Progenitor cell of endocrine pancreas (in vitro differentiated cells): ENCODE measurements at regions not wholly inside any gene's neighbourhood (a gene's known extent, or its start where the extent isn't known, plus 50 kb on each side); places are given as distances from the start of the nearest gene placed in this dataset.
A peak's percentile ranks its signal among the peaks of the same experiment; 100 is the strongest.

Experiments
- DNase-seq: peaks from one replicate; pipeline ENCODE4 v3.0.0; 2021; ENCODE audit warnings: low spot score; ENCODE audit not compliant: unreplicated experiment
- H3K27ac Mint-ChIP-seq: 2 replicates; pipeline ENCODE4 v1.8.0; 2021; ENCODE audit warnings: mild to moderate bottlenecking, moderate library complexity, mixed read lengths
- H3K27me3 Mint-ChIP-seq: 2 replicates; pipeline ENCODE4 v1.8.0; 2021; ENCODE audit warnings: mixed read lengths
- H3K36me3 Mint-ChIP-seq: 2 replicates; pipeline ENCODE4 v1.8.0; 2022; ENCODE audit warnings: mixed read lengths; ENCODE audit not compliant: insufficient read depth
- H3K4me1 Mint-ChIP-seq: 2 replicates; pipeline ENCODE4 v1.8.0; 2021; ENCODE audit warnings: low read depth, mixed read lengths
- H3K4me3 Mint-ChIP-seq: 2 replicates; pipeline ENCODE4 v1.8.0; 2021; ENCODE audit warnings: low read depth, mild to moderate bottlenecking, moderate library complexity, mixed read lengths
- H3K9me3 Mint-ChIP-seq: 2 replicates; pipeline ENCODE4 v1.8.0; 2021; ENCODE audit warnings: low read depth, mixed read lengths
- CTCF ChIP-seq: fragments of 200-600 bp; sonication (generic); IDR thresholded peaks from one replicate; pipeline ENCODE4 v1.5.0; 2021; ENCODE audit warnings: antibody characterized with exemption, mild to moderate bottlenecking; ENCODE audit not compliant: unreplicated experiment

DNA sequence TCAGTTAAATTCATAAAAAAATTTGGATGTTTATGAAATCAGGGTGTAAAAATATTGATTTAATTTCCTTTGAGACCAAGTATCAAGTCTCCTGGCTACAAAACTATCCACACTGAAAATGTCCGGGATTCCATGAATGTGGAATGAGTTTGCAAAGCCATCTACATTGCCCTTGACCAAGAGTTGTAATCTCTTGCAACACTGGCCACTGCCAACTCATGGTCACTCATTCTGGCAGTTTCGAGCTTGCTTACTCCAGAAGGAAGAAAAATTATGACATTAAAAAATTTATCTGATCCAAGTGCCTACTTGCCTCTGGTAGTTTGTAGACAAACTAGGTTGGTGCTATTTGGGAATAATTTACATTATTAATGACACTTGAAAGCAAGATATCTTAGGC, 84.2 kb downstream of the NPY start:
- Mint-ChIP-seq H3K9me3 (no peaks in the 10 kb centered on the region), H3K36me3 (no peaks in the 10 kb centered on the region), H3K27me3 (no peaks in the 10 kb centered on the region), H3K27ac (no peak overlapping the region), H3K4me3 (no peak overlapping the region), H3K4me1 (peaks cover 10% of the 10 kb centered on the region)
- DNase-seq, result no peak
- TF ChIP-seq CTCF, result no peak

DNA sequence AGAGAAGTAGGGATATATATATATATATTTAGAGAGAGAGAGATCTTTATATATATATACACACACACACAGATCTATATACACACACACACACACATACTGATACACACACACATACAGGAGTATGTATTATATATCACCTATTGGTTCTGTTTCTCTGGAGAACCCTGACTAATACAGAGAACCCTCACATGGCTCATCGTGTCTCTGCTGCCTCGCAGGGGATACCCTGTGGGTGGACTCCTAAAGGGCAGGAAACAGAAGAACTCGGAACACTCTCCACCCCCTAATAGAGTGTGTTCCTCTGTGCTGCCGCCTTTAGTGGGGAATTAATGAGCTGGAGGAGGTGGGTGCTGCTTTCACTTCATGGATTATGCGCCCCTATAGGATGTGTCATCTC, 86.6 kb downstream of the NPY start:
- H3K4me3 Mint-ChIP-seq, result no peak overlapping the region
- no peak overlapping the region for H3K27ac Mint-ChIP-seq
- no peak for TF ChIP-seq CTCF
- DNase-seq, result no peak
- no peaks in the 10 kb centered on the region for H3K36me3 Mint-ChIP-seq
- H3K27me3 Mint-ChIP-seq, result no peaks in the 10 kb centered on the region
- H3K4me1 Mint-ChIP-seq, result peaks cover 19% of the 10 kb centered on the region
- no peaks in the 10 kb centered on the region for H3K9me3 Mint-ChIP-seq

GRCh38 chr7:24372961-24373955, 89.3 kb downstream of the NPY start:
- H3K4me1 Mint-ChIP-seq, result peaks cover 18% of the 10 kb centered on the region
- H3K27ac Mint-ChIP-seq, result no peak overlapping the region
- H3K9me3 Mint-ChIP-seq, result no peaks in the 10 kb centered on the region
- H3K27me3 Mint-ChIP-seq, result no peaks in the 10 kb centered on the region
- no peak for TF ChIP-seq CTCF
- no peak for DNase-seq
- no peaks in the 10 kb centered on the region for H3K36me3 Mint-ChIP-seq
- no peak overlapping the region for H3K4me3 Mint-ChIP-seq

DNA sequence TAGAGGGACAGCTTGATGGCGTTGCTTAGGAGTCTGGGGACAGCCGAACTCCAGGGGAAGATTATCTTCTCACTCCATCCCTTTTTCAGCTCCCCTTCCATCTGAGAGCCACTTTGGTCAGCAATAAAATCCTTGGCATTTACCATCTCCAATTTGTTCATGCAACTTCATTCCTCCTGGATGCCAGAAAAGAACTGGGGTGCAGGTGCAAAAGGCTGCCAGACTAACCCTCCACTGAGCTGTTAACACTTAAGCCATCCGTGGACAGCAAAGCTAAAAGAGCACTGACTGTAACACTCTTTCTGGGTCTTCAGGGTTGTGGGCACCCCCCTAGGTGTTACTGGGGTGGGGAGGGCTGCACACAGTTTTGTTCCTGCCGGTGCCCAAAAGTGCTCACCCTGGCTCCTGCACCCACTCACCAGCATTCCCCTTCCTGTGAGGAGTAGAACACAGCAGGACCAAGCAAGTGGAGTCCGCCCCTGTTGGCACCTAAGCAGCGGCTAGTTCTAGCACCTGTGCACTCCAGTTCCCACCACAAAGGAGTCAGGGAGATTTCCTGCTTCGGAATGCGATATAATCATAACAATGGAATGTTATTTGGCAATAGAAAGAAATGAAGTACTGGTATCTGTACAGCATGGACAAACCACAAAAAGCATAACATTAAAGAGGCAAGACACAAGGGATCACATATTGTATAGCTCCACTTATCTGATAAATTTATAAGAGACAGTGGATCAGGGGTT, 95.1 kb downstream of the NPY start:
- Mint-ChIP-seq H3K9me3 (peaks cover 2% of the 10 kb centered on the region), H3K27me3 (no peaks in the 10 kb centered on the region), H3K4me3 (no peak overlapping the region), H3K36me3 (no peaks in the 10 kb centered on the region), H3K27ac (no peak overlapping the region), H3K4me1 (peaks cover 12% of the 10 kb centered on the region)
- no peak for TF ChIP-seq CTCF
- DNase-seq, result no peak

DNA sequence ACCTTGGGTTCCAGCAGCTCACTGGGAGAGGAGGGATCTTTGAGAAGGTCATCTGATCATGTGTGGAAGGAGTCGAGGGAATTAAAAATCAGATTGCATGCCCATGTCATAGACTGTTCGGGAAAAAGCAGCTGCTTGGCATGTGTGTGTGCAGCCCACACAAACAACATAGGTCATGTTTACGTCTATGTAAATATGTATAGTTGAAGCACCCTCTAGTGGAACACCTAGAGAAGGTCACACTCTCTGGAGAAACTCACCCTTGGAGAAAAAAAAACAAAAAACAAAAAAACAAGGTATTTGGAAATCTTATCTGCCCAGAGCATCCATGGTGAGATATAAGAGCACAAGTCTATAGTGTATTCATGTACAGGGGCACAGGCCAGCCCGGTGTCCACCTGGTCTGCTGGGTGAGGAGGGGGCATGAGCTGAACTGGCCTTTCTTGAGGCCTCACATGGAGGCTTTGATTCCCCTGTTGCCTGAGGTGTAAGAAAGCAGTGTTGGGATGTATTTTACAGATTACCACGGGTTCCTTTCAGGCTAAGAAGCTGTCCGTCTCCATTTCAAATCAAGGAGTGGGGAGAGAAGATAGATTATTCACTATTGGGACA, 98.0 kb downstream of the NPY start:
- peak; percentile 65 for TF ChIP-seq CTCF
- Mint-ChIP-seq H3K27me3 (peaks cover 3% of the 10 kb centered on the region), H3K27ac (no peak overlapping the region), H3K9me3 (peaks cover 2% of the 10 kb centered on the region), H3K4me3 (no peak overlapping the region), H3K36me3 (no peaks in the 10 kb centered on the region), H3K4me1 (no peaks in the 10 kb centered on the region)
- no peak for DNase-seq
